Mucosa of rectum (tissue), 2 donors: ENCODE measurements at regions not wholly inside any gene's neighbourhood (a gene's known extent, or its start where the extent isn't known, plus 50 kb on each side); places are given as distances from the start of the nearest gene placed in this dataset.

Experiments used
- H3K27ac ChIP-seq, 2 donors: one replicate each; pipeline ENCODE4 v1.7.0; 2013; ENCODE audit warnings: inconsistent platforms in 2 of 2, low read depth in 2 of 2, low read length in 2 of 2
- H3K27me3 ChIP-seq, 2 donors: one replicate each; pipeline ENCODE4 v1.7.0; 2013; ENCODE audit warnings: low read length in 2 of 2; ENCODE audit not compliant: control insufficient read depth in 2 of 2, insufficient read depth in 2 of 2
- H3K36me3 ChIP-seq, 2 donors: one replicate each; pipeline ENCODE4 v1.7.0; 2013; ENCODE audit warnings: low read length in 2 of 2; ENCODE audit not compliant: control insufficient read depth in 2 of 2, insufficient read depth in 2 of 2
- H3K4me1 ChIP-seq, 2 donors: one replicate each; pipeline ENCODE4 v1.7.0; 2013; ENCODE audit warnings: low read length in 2 of 2, mild to moderate bottlenecking in 1 of 2; ENCODE audit not compliant: control insufficient read depth in 2 of 2, insufficient read depth in 2 of 2
- H3K4me3 ChIP-seq, 2 donors: one replicate each; pipeline ENCODE4 v1.7.0; 2013; ENCODE audit warnings: low read length in 2 of 2
- H3K9ac ChIP-seq, 2 donors: one replicate each; pipeline ENCODE4 v1.7.0; 2013; ENCODE audit warnings: low read length in 2 of 2, low read depth in 1 of 2, mild to moderate bottlenecking in 1 of 2
- H3K9me3 ChIP-seq, 2 donors: one replicate each; pipeline ENCODE4 v1.7.0; 2013; ENCODE audit warnings: low read length in 2 of 2; ENCODE audit not compliant: control insufficient read depth in 2 of 2
- donor health status: healthy.
- donor health status: Normal muscosa, but diverticular disease.

DNA sequence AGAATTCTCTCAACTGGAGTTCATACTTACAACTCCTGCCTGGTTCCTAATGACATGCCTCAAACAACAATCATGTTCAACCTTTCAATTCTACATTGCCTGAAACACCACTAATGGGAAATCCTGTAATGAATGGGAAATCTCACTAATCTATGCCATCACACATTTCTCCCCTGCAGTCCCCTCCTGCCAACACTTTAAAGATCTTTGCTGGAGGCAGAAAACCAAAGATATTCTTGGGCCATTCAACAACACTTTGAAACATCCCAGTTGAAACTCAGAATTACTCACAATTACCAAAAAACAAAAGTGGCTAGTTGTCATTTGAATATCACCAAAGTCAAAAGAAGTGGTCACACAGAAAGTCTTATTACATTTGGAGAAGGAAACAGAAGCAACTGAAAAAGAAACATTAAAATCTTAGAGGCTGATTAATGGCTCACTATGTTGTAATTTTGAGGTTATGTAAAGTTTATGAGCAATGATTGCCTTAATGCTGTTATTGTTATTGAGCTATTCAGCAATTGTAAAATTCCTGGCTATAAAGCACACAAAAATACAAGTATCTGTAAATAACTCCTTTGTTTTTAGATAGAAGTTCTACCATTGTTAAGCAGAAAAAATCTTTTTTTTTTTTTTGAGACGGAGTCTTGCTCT is 313.4 kb upstream of the SLC30A5 start:
- no peaks in the 10 kb centered on the region for H3K9me3 ChIP-seq
- H3K27me3 ChIP-seq, result no peaks in the 10 kb centered on the region
- H3K4me1 ChIP-seq, result no peaks in the 10 kb centered on the region
- no peak overlapping the region for H3K9ac ChIP-seq
- no peak overlapping the region for H3K4me3 ChIP-seq
- H3K36me3 ChIP-seq, result no peaks in the 10 kb centered on the region
- no peak overlapping the region for H3K27ac ChIP-seq

DNA sequence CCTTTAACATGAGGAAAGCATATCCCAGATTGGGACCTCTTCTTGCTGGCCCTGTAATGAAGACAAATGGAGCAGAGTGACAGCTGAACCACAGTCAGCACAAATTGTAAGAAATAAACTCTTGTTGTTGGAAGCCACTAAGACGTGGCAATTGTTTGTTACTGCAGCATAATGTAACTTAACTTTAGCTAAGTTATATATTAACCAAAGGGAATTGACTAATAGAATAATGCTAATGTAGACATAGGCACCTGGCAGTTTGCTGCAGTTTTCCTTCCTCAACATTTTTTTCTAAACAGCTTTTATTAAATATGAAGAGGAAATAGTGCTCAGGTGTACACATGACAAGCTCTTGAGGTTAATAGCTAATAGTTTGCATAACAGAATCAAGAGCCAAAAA is 300.7 kb upstream of the SLC30A5 start:
- no peaks in the 10 kb centered on the region for H3K27me3 ChIP-seq
- no peak overlapping the region for H3K27ac ChIP-seq
- H3K4me3 ChIP-seq, result no peak overlapping the region
- no peaks in the 10 kb centered on the region for H3K36me3 ChIP-seq
- no peaks in the 10 kb centered on the region for H3K4me1 ChIP-seq
- no peak overlapping the region for H3K9ac ChIP-seq
- H3K9me3 ChIP-seq, result no peaks in the 10 kb centered on the region

DNA sequence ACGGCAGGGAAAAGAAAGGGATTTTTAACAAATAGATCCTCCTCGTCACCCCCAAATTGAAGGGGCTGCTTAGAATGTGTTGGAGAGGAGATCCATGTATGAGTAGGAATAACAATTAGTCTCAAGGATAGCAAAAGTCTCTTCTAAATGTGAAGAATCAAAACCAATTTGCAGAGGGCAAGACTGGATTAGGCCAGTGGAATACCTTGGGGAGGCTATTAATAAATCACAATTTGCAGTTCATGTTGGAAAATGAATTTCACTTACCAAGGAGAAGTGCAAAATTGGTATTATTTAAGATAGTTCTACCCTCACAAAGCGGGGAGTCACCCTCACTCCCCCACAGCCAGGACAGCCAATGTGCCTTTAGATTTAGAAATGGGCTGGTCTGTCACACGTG is 299.8 kb upstream of the SLC30A5 start:
- H3K4me1 ChIP-seq, result no peaks in the 10 kb centered on the region
- H3K36me3 ChIP-seq, result no peaks in the 10 kb centered on the region
- H3K27ac ChIP-seq, result no peak overlapping the region
- no peak overlapping the region for H3K4me3 ChIP-seq
- no peaks in the 10 kb centered on the region for H3K9me3 ChIP-seq
- H3K27me3 ChIP-seq, result no peaks in the 10 kb centered on the region
- no peak overlapping the region for H3K9ac ChIP-seq

DNA sequence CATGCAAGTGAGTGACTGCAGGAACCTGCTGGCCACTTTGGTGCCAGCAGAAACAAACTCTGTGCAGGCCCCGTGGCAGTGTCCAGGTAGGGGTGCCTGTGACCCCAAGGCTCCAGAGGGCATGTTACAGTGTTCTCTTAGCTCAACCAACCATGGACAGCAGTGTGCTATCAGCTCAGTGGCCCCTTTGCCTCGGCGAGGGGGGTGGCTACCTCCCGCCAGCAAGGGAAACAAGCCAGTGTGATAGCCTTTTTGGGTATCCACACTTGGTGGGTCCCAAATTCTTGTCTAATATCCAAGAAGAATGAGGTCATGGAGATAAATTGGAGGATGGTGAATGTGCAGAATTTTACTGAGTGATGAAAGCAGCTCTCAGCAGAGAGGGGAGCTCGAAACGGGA is 298.6 kb upstream of the SLC30A5 start:
- no peaks in the 10 kb centered on the region for H3K27me3 ChIP-seq
- H3K27ac ChIP-seq, result no peak overlapping the region
- no peak overlapping the region for H3K9ac ChIP-seq
- H3K36me3 ChIP-seq, result no peaks in the 10 kb centered on the region
- H3K9me3 ChIP-seq, result no peaks in the 10 kb centered on the region
- no peak overlapping the region for H3K4me3 ChIP-seq
- H3K4me1 ChIP-seq, result no peaks in the 10 kb centered on the region

DNA sequence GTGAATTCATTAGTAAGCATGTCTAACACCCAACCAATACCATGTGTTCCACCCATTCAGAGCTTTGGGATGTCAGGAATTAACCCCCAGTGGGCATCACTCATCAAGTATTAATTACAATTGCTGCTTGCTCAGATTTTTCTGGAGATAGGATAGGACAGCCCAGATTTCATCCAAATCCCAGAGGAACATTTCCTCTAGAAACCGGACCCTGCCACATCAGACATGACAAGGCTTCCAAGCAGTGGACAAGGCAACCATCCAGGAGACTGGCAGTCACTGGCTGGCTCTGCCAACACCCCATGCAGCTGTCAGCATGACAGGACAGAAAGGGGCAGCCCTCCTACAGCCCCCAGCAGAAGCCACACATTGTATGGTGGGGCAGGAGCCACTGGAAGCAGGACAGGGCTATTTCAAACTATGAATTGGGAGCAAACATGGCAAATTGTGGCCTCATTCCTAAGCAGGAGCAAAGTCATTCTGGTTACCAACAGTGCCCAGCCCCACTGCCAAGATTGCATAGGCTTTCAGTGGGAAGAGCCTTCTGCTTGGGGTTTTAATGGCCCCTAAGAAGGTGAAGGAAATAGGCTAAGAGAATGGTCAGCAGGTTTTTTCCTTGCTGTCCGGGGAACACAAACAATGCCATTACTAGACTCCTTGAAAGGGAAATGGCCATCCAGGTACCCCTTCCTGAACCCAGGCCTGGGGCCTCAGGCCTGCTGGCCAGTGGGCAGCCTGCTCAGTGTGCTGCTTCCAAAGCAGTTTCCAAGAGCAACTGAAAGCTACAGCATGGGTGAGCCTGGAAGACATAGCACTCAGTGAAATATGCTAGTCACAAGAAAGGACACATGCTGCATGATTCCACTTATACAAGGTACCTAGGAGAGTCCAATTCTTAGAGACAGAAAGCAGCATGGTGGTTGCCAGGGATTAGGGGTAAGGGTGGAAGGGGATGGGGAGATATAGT is 294.7 kb upstream of the SLC30A5 start:
- H3K36me3 ChIP-seq, result no peaks in the 10 kb centered on the region
- no peak overlapping the region for H3K27ac ChIP-seq
- H3K4me3 ChIP-seq, result no peak overlapping the region
- no peaks in the 10 kb centered on the region for H3K9me3 ChIP-seq
- H3K9ac ChIP-seq, result no peak overlapping the region
- no peaks in the 10 kb centered on the region for H3K27me3 ChIP-seq
- no peaks in the 10 kb centered on the region for H3K4me1 ChIP-seq

DNA sequence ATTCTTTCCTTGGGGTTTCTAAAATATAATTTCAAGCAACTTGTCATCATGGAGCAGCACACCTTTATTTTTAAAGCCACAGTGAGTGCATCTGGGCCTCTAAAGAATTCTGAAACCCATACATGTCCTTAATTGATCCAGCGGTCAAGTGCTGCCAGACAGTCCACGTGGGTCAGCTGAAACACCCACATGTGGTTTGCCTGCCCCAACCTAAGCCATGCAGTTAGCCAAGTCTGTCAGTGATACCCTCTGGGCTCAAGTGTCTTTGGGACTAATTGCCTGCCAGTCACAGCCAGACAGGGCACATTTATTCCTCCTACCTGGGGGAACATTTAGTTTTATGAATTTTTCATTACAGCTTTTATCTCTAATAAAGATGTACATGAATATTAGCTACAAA is 291.4 kb upstream of the SLC30A5 start:
- Histone ChIP-seq H3K4me1 (no peaks in the 10 kb centered on the region), H3K27ac (no peak overlapping the region), H3K9ac (no peak overlapping the region), H3K27me3 (no peaks in the 10 kb centered on the region), H3K4me3 (no peak overlapping the region), H3K36me3 (no peaks in the 10 kb centered on the region), H3K9me3 (no peaks in the 10 kb centered on the region)

DNA sequence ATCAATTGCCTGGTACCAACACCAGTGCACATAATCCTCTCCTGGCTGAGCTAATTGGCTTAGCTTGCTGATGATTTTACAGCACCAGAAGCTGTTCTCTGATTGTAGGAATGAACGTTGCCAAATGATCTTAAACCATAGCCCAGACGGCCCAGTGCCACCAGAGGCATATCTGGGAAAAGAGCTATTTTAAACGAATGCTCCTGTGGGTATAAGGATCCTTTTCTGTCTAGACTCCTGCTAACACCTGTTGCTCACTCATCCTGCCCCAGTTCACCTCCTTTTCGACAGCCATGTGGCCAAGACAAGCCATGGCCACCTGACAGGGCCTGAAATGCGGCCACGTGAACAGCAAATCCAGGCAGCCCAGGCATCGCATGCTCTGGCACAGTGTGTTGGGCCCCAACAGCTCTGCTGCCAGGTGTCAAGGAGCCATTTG is 289.9 kb upstream of the SLC30A5 start:
- no peaks in the 10 kb centered on the region for H3K4me1 ChIP-seq
- H3K27me3 ChIP-seq, result no peaks in the 10 kb centered on the region
- no peaks in the 10 kb centered on the region for H3K36me3 ChIP-seq
- H3K9me3 ChIP-seq, result no peaks in the 10 kb centered on the region
- no peak overlapping the region for H3K9ac ChIP-seq
- H3K4me3 ChIP-seq, result no peak overlapping the region
- H3K27ac ChIP-seq, result no peak overlapping the region

DNA sequence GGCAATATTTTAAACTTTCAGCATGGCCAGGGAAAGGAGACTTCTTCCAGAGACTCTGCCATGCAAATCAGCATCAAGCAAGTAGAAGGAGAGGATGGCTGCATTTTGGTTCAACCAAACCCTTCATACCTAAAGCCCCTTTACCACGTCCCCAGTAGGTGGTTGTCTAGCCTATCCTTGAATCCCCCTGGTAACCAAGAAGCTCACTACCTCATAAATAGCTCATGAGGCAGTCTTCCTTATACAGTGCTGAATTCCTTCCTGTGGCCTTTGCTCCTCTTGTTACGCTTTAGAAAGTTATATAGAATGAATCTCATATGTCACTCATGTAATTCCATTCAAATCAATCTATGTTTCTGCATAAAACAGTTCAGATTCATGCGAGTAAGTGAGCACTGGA is 289.5 kb upstream of the SLC30A5 start:
- Histone ChIP-seq H3K9ac (no peak overlapping the region), H3K27me3 (no peaks in the 10 kb centered on the region), H3K36me3 (no peaks in the 10 kb centered on the region), H3K4me3 (no peak overlapping the region), H3K27ac (no peak overlapping the region), H3K4me1 (no peaks in the 10 kb centered on the region), H3K9me3 (no peaks in the 10 kb centered on the region)

DNA sequence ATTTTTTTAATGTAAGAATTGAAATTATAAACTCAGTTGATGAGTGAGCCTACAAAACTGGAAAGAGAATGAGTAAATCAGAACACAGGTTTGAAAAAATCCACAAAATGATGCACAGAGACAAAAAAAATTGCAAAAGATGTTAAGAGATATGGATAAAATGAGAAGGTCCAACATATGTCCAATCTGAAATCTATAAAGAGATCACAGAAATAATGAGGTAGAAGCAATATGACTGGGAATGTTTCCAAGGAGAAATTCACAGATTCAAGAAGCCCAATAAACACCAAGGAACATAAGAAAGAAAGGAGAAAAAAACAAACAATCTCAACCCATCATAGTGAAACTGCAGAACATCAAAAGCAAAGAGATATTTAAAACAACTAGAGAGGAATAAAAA is 288.4 kb upstream of the SLC30A5 start:
- Histone ChIP-seq H3K9ac (no peak overlapping the region), H3K27me3 (no peaks in the 10 kb centered on the region), H3K36me3 (no peaks in the 10 kb centered on the region), H3K4me3 (no peak overlapping the region), H3K27ac (no peak overlapping the region), H3K4me1 (no peaks in the 10 kb centered on the region), H3K9me3 (no peaks in the 10 kb centered on the region)

DNA sequence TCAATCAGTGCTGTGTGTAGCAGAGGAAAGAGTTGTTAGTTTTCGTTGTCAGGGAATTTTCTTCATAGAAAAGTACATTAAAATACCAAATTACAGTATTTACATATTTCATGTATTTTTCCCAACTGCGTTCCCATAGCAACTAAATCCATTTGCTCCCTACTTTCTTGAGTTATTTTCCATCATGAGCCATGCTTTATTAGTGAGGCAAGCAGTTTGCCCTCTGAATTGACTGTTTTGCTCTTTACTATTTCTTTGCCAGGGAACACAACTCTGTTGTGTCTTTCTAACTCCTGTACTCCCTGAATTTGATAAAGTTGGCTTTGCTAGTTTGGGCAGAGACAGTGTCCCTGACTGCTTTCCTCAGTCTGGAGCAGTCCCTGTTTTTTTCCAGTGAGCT is 276.2 kb upstream of the SLC30A5 start:
- Histone ChIP-seq H3K9me3 (no peaks in the 10 kb centered on the region), H3K36me3 (no peaks in the 10 kb centered on the region), H3K9ac (no peak overlapping the region), H3K27me3 (no peaks in the 10 kb centered on the region), H3K4me3 (no peak overlapping the region), H3K27ac (no peak overlapping the region), H3K4me1 (no peaks in the 10 kb centered on the region)
